Thymus (tissue), 11 donors: ENCODE measurements at regions not wholly inside any gene's neighbourhood (a gene's known extent, or its start where the extent isn't known, plus 50 kb on each side); places are given as distances from the start of the nearest gene placed in this dataset.
"Not testable (repeated sequence)": the region's sequence is repeated elsewhere in the genome, so short reads cannot be mapped to it uniquely, and the experiment has no call there.

Source experiments
- DNase-seq, 9 donors: peaks; one replicate each; pipeline ENCODE4 v3.0.0-alpha.2; 2013; ENCODE audit warnings: low spot score in 9 of 9, low read depth in 6 of 9, missing footprints in 1 of 9
- H3K27ac ChIP-seq, 2 donors: one replicate each; pipeline ENCODE4 v1.5.1; 2013; ENCODE audit warnings: control low read depth in 1 of 2, low read depth in 1 of 2, low read length in 1 of 2, mild to moderate bottlenecking in 1 of 2, moderate library complexity in 1 of 2
- H3K27me3 ChIP-seq, 2 donors: one replicate each; pipeline ENCODE4 v1.5.1; 2013; ENCODE audit warnings: low read length in 1 of 2; ENCODE audit not compliant: control insufficient read depth in 2 of 2, insufficient read depth in 1 of 2
- H3K36me3 ChIP-seq, 2 donors: one replicate each; pipeline ENCODE4 v1.5.1; 2013; ENCODE audit warnings: low read length in 1 of 2, mild to moderate bottlenecking in 1 of 2, moderate library complexity in 1 of 2; ENCODE audit not compliant: control insufficient read depth in 2 of 2, insufficient read depth in 2 of 2
- H3K4me1 ChIP-seq, 2 donors: one replicate each; pipeline ENCODE4 v1.5.1; 2013; ENCODE audit warnings: low read length in 2 of 2; ENCODE audit not compliant: control insufficient read depth in 2 of 2, insufficient read depth in 2 of 2
- H3K4me3 ChIP-seq, 2 donors: one replicate each; pipeline ENCODE4 v1.5.1; 2013; ENCODE audit warnings: low read length in 2 of 2, control low read depth in 1 of 2, mild to moderate bottlenecking in 1 of 2
- H3K9me3 ChIP-seq, 2 donors: one replicate each; pipeline ENCODE4 v1.5.1; 2013; ENCODE audit warnings: low read length in 1 of 2, mild to moderate bottlenecking in 1 of 2; ENCODE audit not compliant: control insufficient read depth in 2 of 2, insufficient read depth in 1 of 2
- WGBS: extraction: QIAGEN DNeasy Blood & Tissue Kit; methylation state at CpG from one replicate; pipeline ENCODE4 v1.1.7; 2013; 5-methylcytosine and 5-hydroxymethylcytosine counted together
- donor health status: healthy.

DNA sequence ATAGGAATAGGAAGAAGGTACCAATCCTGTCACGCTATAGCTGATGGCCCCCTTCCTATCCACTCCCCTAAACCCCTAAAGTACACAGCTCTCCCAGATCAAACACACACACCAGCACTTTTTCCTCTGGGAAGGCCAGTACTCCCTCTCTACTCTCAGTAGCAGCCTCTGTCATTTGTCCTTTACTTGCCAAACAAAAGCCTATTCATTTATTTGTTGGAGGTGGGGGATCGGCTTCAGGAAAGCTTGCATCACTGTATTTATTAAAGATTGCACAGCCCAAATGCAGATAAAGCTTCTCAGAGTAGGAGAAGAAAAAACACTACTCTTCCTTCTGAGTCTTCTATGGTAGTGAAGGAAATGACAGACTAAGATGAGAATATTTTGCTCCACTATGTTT lies 429.7 kb upstream of the RASGRP1 start:
- Histone ChIP-seq H3K9me3 (no peaks in the 10 kb centered on the region), H3K27me3 (peaks cover 0 to 3% of the 10 kb centered on the region in 2 donors), H3K4me1 (no peaks in the 10 kb centered on the region), H3K27ac (no peak overlapping the region), H3K4me3 (no peak overlapping the region), H3K36me3 (no peaks in the 10 kb centered on the region)
- WGBS: 96% methylated on average over 2 of the region's 2 CpGs
- no peak for DNase-seq

DNA sequence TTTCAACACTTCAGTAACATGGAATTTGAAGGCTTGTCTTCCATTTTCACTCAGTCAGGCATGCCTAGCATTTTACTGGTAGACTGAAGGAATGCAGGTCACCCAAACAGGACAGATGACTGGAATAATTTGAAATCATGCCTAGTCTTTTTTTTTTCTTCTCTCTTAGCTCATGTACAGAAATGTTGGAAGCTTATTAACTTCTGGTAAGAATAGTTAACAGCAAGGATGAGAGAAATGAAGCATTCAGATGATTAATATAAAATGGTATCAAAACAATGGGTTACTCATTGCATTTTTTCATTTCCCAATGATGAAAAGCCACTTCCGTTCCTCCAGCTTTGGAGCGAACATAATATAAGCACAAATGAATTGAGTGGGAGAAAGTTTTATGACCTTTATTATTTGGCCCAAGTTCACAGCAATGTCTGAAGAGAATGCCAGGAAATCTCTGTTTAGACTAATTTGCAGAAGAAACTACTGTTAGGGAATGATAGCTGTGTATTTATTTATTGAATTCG lies 431.6 kb upstream of the RASGRP1 start:
- WGBS: 93% methylated on average over 3 of the region's 3 CpGs
- H3K27me3 ChIP-seq: peaks cover 0 to 7% of the 10 kb centered on the region in 2 donors
- H3K4me1 ChIP-seq: no peaks in the 10 kb centered on the region
- no peak overlapping the region for H3K4me3 ChIP-seq
- no peak for DNase-seq
- no peaks in the 10 kb centered on the region for H3K9me3 ChIP-seq
- H3K27ac ChIP-seq: no peak overlapping the region
- H3K36me3 ChIP-seq: no peaks in the 10 kb centered on the region

DNA sequence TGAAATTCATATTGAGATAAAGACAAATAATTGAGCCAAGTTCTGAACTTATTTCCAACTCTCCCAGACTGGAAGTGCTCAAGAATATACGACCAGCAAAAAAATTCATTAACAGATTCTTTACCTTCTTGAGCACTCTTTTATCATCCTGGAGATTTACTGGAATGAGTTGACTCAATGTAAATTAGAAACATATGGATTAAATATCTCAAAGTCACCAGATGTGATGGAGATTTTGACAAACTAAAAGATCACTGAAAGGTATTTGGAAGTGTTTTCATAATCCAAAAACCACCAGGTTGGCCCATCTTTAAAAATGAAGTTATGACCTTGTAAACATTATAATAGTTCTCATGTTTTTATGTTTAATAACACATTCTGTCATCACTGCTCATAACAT lies 433.2 kb upstream of the RASGRP1 start:
- no peak overlapping the region for H3K4me3 ChIP-seq
- DNase-seq: no peak
- H3K27ac ChIP-seq: no peak overlapping the region
- H3K36me3 ChIP-seq: no peaks in the 10 kb centered on the region
- no peaks in the 10 kb centered on the region for H3K4me1 ChIP-seq
- WGBS: 95% methylated on average over 1 of the region's 1 CpG
- no peaks in the 10 kb centered on the region for H3K9me3 ChIP-seq
- peaks cover 0 to 7% of the 10 kb centered on the region in 2 donors for H3K27me3 ChIP-seq

DNA sequence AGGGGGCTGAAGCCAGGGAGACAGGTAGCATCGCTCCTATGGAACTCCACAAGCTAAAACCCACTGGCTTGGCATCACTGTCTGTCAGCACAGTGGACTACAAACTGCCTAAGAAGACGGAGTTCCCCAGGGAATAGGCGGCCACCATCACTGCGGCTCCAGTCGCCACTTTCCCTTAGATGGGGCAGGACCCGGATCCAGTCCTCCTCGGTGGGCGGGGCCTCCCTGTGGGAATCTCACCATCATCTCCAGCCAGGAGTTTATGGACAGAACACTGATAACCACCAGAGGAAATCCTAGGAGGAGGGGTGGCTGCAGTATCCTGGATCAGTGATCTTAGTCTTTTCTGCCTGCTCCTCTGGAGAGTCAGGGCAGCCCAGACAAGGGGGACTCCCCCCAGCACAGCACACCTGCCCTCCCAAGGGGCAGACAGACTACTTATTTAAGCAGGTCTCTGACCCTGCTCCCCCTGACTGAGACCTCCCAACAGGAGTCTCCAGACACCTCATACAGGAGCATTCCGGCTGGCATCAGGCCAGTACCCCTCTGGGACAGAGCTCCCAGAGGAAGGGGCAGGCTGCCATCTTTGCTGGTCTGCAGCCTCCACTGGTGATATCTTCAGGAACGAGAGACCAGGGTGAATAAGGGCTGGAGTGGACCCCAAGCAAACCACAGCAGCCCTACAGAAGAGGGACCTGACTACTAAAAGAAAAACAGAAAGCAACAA lies 435.6 kb upstream of the RASGRP1 start:
- Histone ChIP-seq H3K27ac (no peak overlapping the region), H3K36me3 (no peaks in the 10 kb centered on the region), H3K9me3 (no peaks in the 10 kb centered on the region), H3K4me1 (no peaks in the 10 kb centered on the region), H3K4me3 (no peak overlapping the region), H3K27me3 (peaks cover 0 to 4% of the 10 kb centered on the region in 2 donors)
- 89% methylated on average over 10 of the region's 10 CpGs for WGBS
- DNase-seq: no peak

DNA sequence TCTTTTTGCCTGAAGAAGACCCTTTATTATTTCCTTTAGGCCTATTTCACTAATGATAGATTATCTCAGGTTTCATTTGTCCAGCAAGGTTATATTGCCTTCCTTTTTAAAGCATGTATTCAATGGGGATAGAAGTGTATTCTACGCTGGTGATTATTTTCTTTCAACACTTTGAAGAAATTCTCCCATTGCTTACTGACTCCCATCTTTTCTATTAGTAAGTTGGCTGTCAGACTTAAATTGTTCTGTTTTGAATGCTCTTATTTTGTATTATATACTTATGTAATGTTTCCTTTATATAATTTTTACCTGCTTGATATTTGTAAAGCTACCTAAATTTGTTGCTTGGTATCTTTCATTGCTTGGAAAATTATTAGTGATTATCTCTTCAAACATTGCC lies 445.1 kb upstream of the RASGRP1 start:
- Histone ChIP-seq H3K9me3 (no peaks in the 10 kb centered on the region), H3K27ac (no peak overlapping the region), H3K4me1 (no peaks in the 10 kb centered on the region), H3K36me3 (no peaks in the 10 kb centered on the region), H3K4me3 (no peak overlapping the region), H3K27me3 (no peaks in the 10 kb centered on the region)
- 94% methylated on average over 1 of the region's 1 CpG for WGBS
- DNase-seq: no peak

DNA sequence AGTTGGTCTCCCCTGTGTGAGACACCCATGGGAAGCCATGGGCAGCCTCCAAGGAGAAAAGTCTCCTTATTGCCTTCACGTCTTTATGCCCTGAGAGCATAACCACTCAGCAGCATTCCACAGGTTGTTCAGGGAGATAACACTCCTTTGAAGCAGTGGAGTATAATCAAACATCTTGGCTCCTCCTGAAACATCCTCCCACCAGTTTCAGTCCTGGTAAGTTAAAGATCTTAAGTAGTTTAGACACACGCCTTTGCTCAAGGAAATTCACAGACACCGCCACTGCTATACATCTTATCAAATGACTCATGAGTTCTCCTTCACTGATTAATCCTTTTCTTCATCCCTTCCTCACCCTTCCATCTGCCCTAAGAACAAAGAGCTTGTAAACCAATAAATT lies 446.5 kb upstream of the RASGRP1 start:
- not testable (repeated sequence) for H3K36me3 ChIP-seq, H3K27ac ChIP-seq, H3K4me3 ChIP-seq, H3K27me3 ChIP-seq, H3K4me1 ChIP-seq, H3K9me3 ChIP-seq, DNase-seq
- WGBS: 96% methylated on average over 3 of the region's 3 CpGs

DNA sequence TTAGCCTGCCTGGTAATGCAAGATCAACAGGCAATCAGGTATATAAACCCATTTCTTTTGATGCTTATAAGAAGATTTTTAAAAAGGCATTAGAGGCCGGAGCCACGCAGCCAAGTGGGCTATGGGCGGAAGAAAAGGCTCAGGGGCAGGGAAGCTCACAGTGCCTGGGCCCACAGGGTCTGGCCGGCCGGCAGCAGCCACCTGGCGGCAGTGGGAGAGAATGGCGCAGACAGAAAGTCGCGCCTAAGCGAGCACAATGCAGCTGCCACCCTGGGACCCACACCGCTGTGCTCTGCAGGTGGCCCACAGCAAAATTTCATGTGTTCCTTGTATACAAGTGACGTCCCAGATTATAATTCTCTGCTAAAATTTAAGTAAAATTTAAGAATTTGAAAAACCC lies 448.6 kb upstream of the RASGRP1 start:
- H3K4me3 ChIP-seq: no peak overlapping the region
- H3K27me3 ChIP-seq: no peaks in the 10 kb centered on the region
- no peak for DNase-seq
- H3K4me1 ChIP-seq: no peaks in the 10 kb centered on the region
- no peaks in the 10 kb centered on the region for H3K36me3 ChIP-seq
- H3K27ac ChIP-seq: no peak overlapping the region
- no peaks in the 10 kb centered on the region for H3K9me3 ChIP-seq
- 80% methylated on average over 12 of the region's 12 CpGs for WGBS

DNA sequence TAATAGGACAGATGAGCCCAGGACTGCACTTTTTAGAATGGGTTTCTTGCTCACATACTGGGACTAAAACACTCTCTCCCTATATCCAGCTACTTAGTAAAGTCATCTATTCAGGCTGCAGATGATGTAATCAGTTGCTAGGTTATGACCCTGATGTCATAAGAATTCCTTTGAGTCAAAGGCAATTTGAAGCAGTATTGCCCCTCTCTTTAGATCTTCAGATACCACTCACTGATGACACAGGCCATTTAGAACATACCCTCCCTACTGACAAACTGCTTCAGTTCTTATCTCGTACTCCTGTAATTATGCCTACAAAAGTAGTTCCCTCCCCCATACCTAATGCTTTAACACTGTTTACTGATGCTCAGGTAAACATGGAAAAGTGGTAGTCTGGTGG lies 450.1 kb upstream of the RASGRP1 start:
- WGBS: 0% methylated on average over 1 of the region's 1 CpG
- Histone ChIP-seq H3K27me3 (no peaks in the 10 kb centered on the region), H3K9me3 (no peaks in the 10 kb centered on the region), H3K36me3 (no peaks in the 10 kb centered on the region), H3K4me3 (no peak overlapping the region), H3K4me1 (no peaks in the 10 kb centered on the region), H3K27ac (no peak overlapping the region)
- DNase-seq: no peak

DNA sequence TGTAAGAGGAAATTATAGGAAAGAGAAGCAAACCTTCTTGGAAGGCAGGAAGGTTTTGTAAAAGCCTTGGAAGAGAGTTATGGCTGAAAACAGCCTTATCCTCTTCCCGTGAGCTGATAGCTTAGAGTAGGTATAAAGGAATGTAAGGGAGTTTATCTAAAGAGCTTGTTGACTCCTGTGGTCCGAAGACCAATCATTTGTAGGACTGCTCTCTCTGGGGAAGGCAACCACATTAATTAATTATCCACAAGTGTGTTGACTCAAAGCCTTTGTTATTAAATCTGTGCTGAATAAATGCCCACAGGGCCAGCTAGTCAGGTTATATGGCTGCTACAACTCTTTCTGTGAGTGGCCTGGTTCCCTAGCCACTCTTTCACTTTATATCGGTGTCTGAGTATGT lies 452.1 kb upstream of the RASGRP1 start:
- Histone ChIP-seq H3K4me3 (no peak overlapping the region), H3K4me1 (no peaks in the 10 kb centered on the region), H3K27ac (no peak overlapping the region), H3K27me3 (no peaks in the 10 kb centered on the region), H3K9me3 (no peaks in the 10 kb centered on the region), H3K36me3 (no peaks in the 10 kb centered on the region)
- DNase-seq: no peak
- 95% methylated on average over 3 of the region's 3 CpGs for WGBS
